Endothelial cell of umbilical vein (primary cell): ENCODE measurements at regions not wholly inside any gene's neighbourhood (a gene's known extent, or its start where the extent isn't known, plus 50 kb on each side); places are given as distances from the start of the nearest gene placed in this dataset.

ENCODE experiments used
- BruUV-seq: library from RNA; stranded (reverse); fragments of 400-500 nt; replicated peaks from 2 replicates; lab custom pipeline; 2021; lab: Mats Ljungman, UMichigan
- CTCF ChIA-PET: fragments of 300-600, 350-600 bp; sonication (Branson Sonifier 250); formaldehyde crosslinking; loops from one replicate; lab custom pipeline; 2021; ENCODE audit warnings: antibody characterized with exemption, inconsistent platforms; lab: Charles Lee
- POLR2A ChIA-PET: fragments of 300-600, 350-600 bp; sonication (Branson Sonifier 250); formaldehyde crosslinking; loops from one replicate; lab custom pipeline; 2021; ENCODE audit warnings: antibody characterized with exemption, inconsistent platforms; lab: Charles Lee
- DNase-seq: peaks from one replicate; pipeline ENCODE4 v3.0.0-alpha.2; 2011; ENCODE audit warnings: low read depth, low spot score
- FAIRE-seq: peaks from 2 replicates; lab custom pipeline; 2011; peaks lifted over from hg19 to GRCh38; lab: Jason Lieb, UNC
- H2AFZ ChIP-seq: 2 replicates; pipeline ENCODE4 v1.6.0; 2012; ENCODE audit warnings: low read depth, low read length, control low read depth, inconsistent platforms
- H3K27ac ChIP-seq: 2 replicates; pipeline ENCODE4 v1.5.1; 2011; ENCODE audit warnings: low read depth, mild to moderate bottlenecking, control low read depth, low read length, moderate library complexity; ENCODE audit not compliant: insufficient read depth
- H3K27me3 ChIP-seq, 2 experiments: 2 replicates each; pipeline versions ENCODE4 v1.6.0 to v1.6.1; 2011; ENCODE audit warnings: low read length in 2 of 2, mixed read lengths in 1 of 2; ENCODE audit not compliant: control insufficient read depth in 2 of 2, insufficient read depth in 2 of 2
- H3K36me3 ChIP-seq, 2 experiments: 2 replicates in 1 of 2; 3 replicates in 1 of 2; pipeline ENCODE4 v1.5.1; 2011; ENCODE audit warnings: low read length in 2 of 2, mild to moderate bottlenecking in 1 of 2, moderate library complexity in 1 of 2; ENCODE audit not compliant: control insufficient read depth in 2 of 2, insufficient read depth in 2 of 2; ENCODE audit errors: extremely low read depth in 1 of 2
- H3K4me1 ChIP-seq: 3 replicates; pipeline ENCODE4 v1.5.1; 2011; ENCODE audit warnings: mild to moderate bottlenecking, low read length; ENCODE audit not compliant: control insufficient read depth, insufficient read depth; ENCODE audit errors: extremely low read depth
- H3K4me2 ChIP-seq: 2 replicates; pipeline ENCODE4 v1.6.1; 2011; ENCODE audit warnings: low read length, control low read depth, mixed read lengths; ENCODE audit not compliant: insufficient read depth
- H3K4me3 ChIP-seq, 3 experiments: fragments of 200-600 bp in 1 of 3; sonication (generic), shearing (Covaris generic) in 1 of 3; replicated peaks in 1 of 3; 2 replicates each; pipeline ENCODE4 v1.5.1; 2011 to 2016; ENCODE audit warnings: control low read depth in 3 of 3, low read length in 3 of 3, mild to moderate bottlenecking in 2 of 3, inconsistent platforms in 1 of 3, low read depth in 1 of 3, moderate library complexity in 1 of 3; ENCODE audit not compliant: insufficient read depth in 1 of 3
- H3K79me2 ChIP-seq: 2 replicates; pipeline ENCODE4 v1.6.0; 2012; ENCODE audit warnings: low read length, inconsistent platforms; ENCODE audit not compliant: control insufficient read depth, insufficient read depth
- H3K9ac ChIP-seq: replicated peaks from 2 replicates; pipeline ENCODE3; 2011; ENCODE audit warnings: low read length, control low read depth; ENCODE audit not compliant: insufficient read depth; ENCODE audit errors: extremely low read depth
- H3K9me1 ChIP-seq: replicated peaks from 3 replicates; pipeline ENCODE4 v1.6.0; 2011; ENCODE audit warnings: mild to moderate bottlenecking, low read length; ENCODE audit not compliant: control insufficient read depth, insufficient read depth; ENCODE audit errors: extremely low read depth
- H3K9me3 ChIP-seq: replicated peaks from 2 replicates; pipeline ENCODE4 v1.5.1; 2012; ENCODE audit warnings: low read length, inconsistent platforms; ENCODE audit not compliant: control insufficient read depth, insufficient read depth
- H4K20me1 ChIP-seq: replicated peaks from 2 replicates; pipeline ENCODE3; 2011; ENCODE audit warnings: mild to moderate bottlenecking, low read length; ENCODE audit not compliant: control insufficient read depth, insufficient read depth; ENCODE audit errors: extremely low read depth
- CTCF ChIP-seq, 2 donors: IDR thresholded peaks; 1 replicate in 1 of 2; 2 replicates in 1 of 2; pipeline ENCODE4 v1.5.1; 2011; ENCODE audit warnings: low read length in 2 of 2, mild to moderate bottlenecking in 2 of 2, moderate library complexity in 2 of 2, control low read depth in 1 of 2, inconsistent platforms in 1 of 2, low read depth in 1 of 2; ENCODE audit not compliant: insufficient read depth in 1 of 2; ENCODE audit errors: extremely low read depth in 1 of 2
- EZH2 ChIP-seq: IDR thresholded peaks from 2 replicates; pipeline ENCODE4 v1.6.1; 2012; ENCODE audit warnings: borderline replicate concordance, low read depth, mild to moderate bottlenecking, moderate library complexity, low read length, inconsistent platforms; ENCODE audit not compliant: severe bottlenecking
- FOS ChIP-seq: IDR thresholded peaks from 2 replicates; pipeline ENCODE4 v1.6.1; 2011; ENCODE audit warnings: mild to moderate bottlenecking, low read length, moderate library complexity, borderline replicate concordance; ENCODE audit not compliant: insufficient read depth
- MAX ChIP-seq: IDR thresholded peaks from 2 replicates; pipeline ENCODE4 v1.6.1; 2011; ENCODE audit not compliant: insufficient read depth, insufficient read length
- MYC ChIP-seq: IDR thresholded peaks from one replicate; pipeline ENCODE4 v1.6.1; 2011; ENCODE audit warnings: mild to moderate bottlenecking, low read depth, low read length
- POLR2A ChIP-seq: IDR thresholded peaks from 2 replicates; pipeline ENCODE4 v1.6.1; 2012; ENCODE audit warnings: low read depth, mild to moderate bottlenecking, control low read depth, low read length
- POLR2AphosphoS5 ChIP-seq: IDR thresholded peaks from 2 replicates; pipeline ENCODE4 v1.6.1; 2012; ENCODE audit warnings: low read depth, mild to moderate bottlenecking, control low read depth, low read length, moderate library complexity; ENCODE audit not compliant: insufficient read depth
- dilution Hi-C: fragments of 300-500 bp; cut with MboI; formaldehyde crosslinking; loops from one replicate; pipeline ENCODE4 v1.15.0; 2019; ENCODE audit warnings: low sequenced_read_pairs; ENCODE audit not compliant: extremely low pct_ligation_motif_present
- intact Hi-C: fragments of 100-400 bp; cut with micrococcal nuclease; formaldehyde crosslinking; loops from one replicate; pipeline ENCODE4 v1.10.0; 2022

GRCh38 chrX:121216641-121217374 lies 169.4 kb downstream of the GLUD2 start:
- no TSS peak for BruUV-seq

More at GRCh38 chrX:121216641-121217374, 169.4 kb downstream of the GLUD2 start:
- Histone ChIP-seq H4K20me1 (no peaks in the 10 kb centered on the region), H3K27ac (no peak overlapping the region), H3K79me2 (no peaks in the 10 kb centered on the region), H3K36me3 (no peaks in the 10 kb centered on the region), H3K4me2 (no peak overlapping the region), H3K9ac (no peak overlapping the region), H3K27me3 (no peaks in the 10 kb centered on the region), H3K4me3 (no peak overlapping the region), H3K4me1 (no peaks in the 10 kb centered on the region), H2AFZ (no peak overlapping the region), H3K9me1 (no peaks in the 10 kb centered on the region), H3K9me3 (no peaks in the 10 kb centered on the region)
- no peak for FAIRE-seq
- no peak for DNase-seq
- intact Hi-C loops: no loop called here
- dilution Hi-C loops: no loop called here
- ChIA-PET CTCF (no interaction called here), POLR2A (no interaction called here)
- TF ChIP-seq POLR2A (no peak), POLR2AphosphoS5 (no peak), MYC (no peak), FOS (no peak), EZH2 (no peak), MAX (no peak), CTCF (IDR thresholded peaks at IDR 0.05; ENCODE audit: extremely low read depth in 1 of 2, insufficient read depth in 1 of 2, low read depth in 1 of 2, low read length in 2 of 2) (no peak)
